ENCODE measurements at regions not wholly inside any gene's neighbourhood (a gene's known extent, or its start where the extent isn't known, plus 50 kb on each side); places are given as distances from the start of the nearest gene placed in this dataset.
"Not testable (repeated sequence)": the region's sequence is repeated elsewhere in the genome, so short reads cannot be mapped to it uniquely, and the experiment has no call there.

- no peaks in the 10 kb centered on the region for H3K4me1 Mint-ChIP-seq (ENCODE audit: low read depth)
- no peak overlapping the region for H3K4me3 Mint-ChIP-seq (ENCODE audit: unreplicated experiment)
- no peak for DNase-seq (ENCODE audit: low spot score)
- H3K27ac Mint-ChIP-seq (ENCODE audit: unreplicated experiment) = no peak overlapping the region
- H3K36me3 Mint-ChIP-seq (ENCODE audit: low read depth) = no peaks in the 10 kb centered on the region
- no peaks in the 10 kb centered on the region for H3K27me3 Mint-ChIP-seq (ENCODE audit: low read depth)
- TF ChIP-seq, protein P1, sequence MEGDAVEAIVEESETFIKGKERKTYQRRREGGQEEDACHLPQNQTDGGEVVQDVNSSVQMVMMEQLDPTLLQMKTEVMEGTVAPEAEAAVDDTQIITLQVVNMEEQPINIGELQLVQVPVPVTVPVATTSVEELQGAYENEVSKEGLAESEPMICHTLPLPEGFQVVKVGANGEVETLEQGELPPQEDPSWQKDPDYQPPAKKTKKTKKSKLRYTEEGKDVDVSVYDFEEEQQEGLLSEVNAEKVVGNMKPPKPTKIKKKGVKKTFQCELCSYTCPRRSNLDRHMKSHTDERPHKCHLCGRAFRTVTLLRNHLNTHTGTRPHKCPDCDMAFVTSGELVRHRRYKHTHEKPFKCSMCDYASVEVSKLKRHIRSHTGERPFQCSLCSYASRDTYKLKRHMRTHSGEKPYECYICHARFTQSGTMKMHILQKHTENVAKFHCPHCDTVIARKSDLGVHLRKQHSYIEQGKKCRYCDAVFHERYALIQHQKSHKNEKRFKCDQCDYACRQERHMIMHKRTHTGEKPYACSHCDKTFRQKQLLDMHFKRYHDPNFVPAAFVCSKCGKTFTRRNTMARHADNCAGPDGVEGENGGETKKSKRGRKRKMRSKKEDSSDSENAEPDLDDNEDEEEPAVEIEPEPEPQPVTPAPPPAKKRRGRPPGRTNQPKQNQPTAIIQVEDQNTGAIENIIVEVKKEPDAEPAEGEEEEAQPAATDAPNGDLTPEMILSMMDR (IDR thresholded peaks at IDR 0.05) = no peak
- peaks cover 12% of the 10 kb centered on the region for H3K9me3 Mint-ChIP-seq (ENCODE audit: low read depth)
Measured at GRCh38 chr13:79612604-79613003, 131.6 kb downstream of the NDFIP2 start.

DNA sequence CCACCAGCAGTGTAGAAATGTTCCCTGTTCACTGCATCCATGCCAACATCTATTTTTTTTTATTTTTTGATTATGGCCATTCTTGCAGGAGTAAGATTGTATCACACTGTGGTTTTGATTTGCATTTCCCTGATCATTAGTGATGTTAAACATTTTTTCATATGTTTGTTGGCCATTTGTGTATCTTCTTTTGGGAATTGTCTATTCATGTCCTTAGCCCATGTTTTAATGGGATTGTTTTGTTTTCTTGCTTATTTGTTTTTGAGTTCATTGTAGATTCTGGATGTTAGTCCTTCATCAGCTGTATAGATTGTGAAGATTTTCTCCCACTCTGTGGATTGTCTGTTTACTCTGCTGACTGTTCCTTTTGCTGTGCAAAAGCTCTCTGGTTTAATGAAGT, 126.9 kb downstream of the NDFIP2 start:
- H3K27ac Mint-ChIP-seq (ENCODE audit: unreplicated experiment); H3K36me3 Mint-ChIP-seq (ENCODE audit: low read depth); H3K27me3 Mint-ChIP-seq (ENCODE audit: low read depth); H3K4me1 Mint-ChIP-seq (ENCODE audit: low read depth); H3K4me3 Mint-ChIP-seq (ENCODE audit: unreplicated experiment); DNase-seq (ENCODE audit: low spot score): not testable (repeated sequence)
- peaks cover 18% of the 10 kb centered on the region for H3K9me3 Mint-ChIP-seq (ENCODE audit: low read depth)
